Endothelial cell of umbilical vein (primary cell): ENCODE measurements at regions not wholly inside any gene's neighbourhood (a gene's known extent, or its start where the extent isn't known, plus 50 kb on each side); places are given as distances from the start of the nearest gene placed in this dataset.

ENCODE experiments used
- BruUV-seq: library from RNA; stranded (reverse); fragments of 400-500 nt; replicated peaks from 2 replicates; lab custom pipeline; 2021; lab: Mats Ljungman, UMichigan
- CTCF ChIA-PET: fragments of 300-600, 350-600 bp; sonication (Branson Sonifier 250); formaldehyde crosslinking; loops from one replicate; lab custom pipeline; 2021; ENCODE audit warnings: antibody characterized with exemption, inconsistent platforms; lab: Charles Lee
- POLR2A ChIA-PET: fragments of 300-600, 350-600 bp; sonication (Branson Sonifier 250); formaldehyde crosslinking; loops from one replicate; lab custom pipeline; 2021; ENCODE audit warnings: antibody characterized with exemption, inconsistent platforms; lab: Charles Lee
- DNase-seq: peaks from one replicate; pipeline ENCODE4 v3.0.0-alpha.2; 2011; ENCODE audit warnings: low read depth, low spot score
- FAIRE-seq: peaks from 2 replicates; lab custom pipeline; 2011; peaks lifted over from hg19 to GRCh38; lab: Jason Lieb, UNC
- H2AFZ ChIP-seq: 2 replicates; pipeline ENCODE4 v1.6.0; 2012; ENCODE audit warnings: low read depth, low read length, control low read depth, inconsistent platforms
- H3K27ac ChIP-seq: 2 replicates; pipeline ENCODE4 v1.5.1; 2011; ENCODE audit warnings: low read depth, mild to moderate bottlenecking, control low read depth, low read length, moderate library complexity; ENCODE audit not compliant: insufficient read depth
- H3K27me3 ChIP-seq, 2 experiments: 2 replicates each; pipeline versions ENCODE4 v1.6.0 to v1.6.1; 2011; ENCODE audit warnings: low read length in 2 of 2, mixed read lengths in 1 of 2; ENCODE audit not compliant: control insufficient read depth in 2 of 2, insufficient read depth in 2 of 2
- H3K36me3 ChIP-seq, 2 experiments: 2 replicates in 1 of 2; 3 replicates in 1 of 2; pipeline ENCODE4 v1.5.1; 2011; ENCODE audit warnings: low read length in 2 of 2, mild to moderate bottlenecking in 1 of 2, moderate library complexity in 1 of 2; ENCODE audit not compliant: control insufficient read depth in 2 of 2, insufficient read depth in 2 of 2; ENCODE audit errors: extremely low read depth in 1 of 2
- H3K4me1 ChIP-seq: 3 replicates; pipeline ENCODE4 v1.5.1; 2011; ENCODE audit warnings: mild to moderate bottlenecking, low read length; ENCODE audit not compliant: control insufficient read depth, insufficient read depth; ENCODE audit errors: extremely low read depth
- H3K4me2 ChIP-seq: 2 replicates; pipeline ENCODE4 v1.6.1; 2011; ENCODE audit warnings: low read length, control low read depth, mixed read lengths; ENCODE audit not compliant: insufficient read depth
- H3K4me3 ChIP-seq, 3 experiments: fragments of 200-600 bp in 1 of 3; sonication (generic), shearing (Covaris generic) in 1 of 3; replicated peaks in 1 of 3; 2 replicates each; pipeline ENCODE4 v1.5.1; 2011 to 2016; ENCODE audit warnings: control low read depth in 3 of 3, low read length in 3 of 3, mild to moderate bottlenecking in 2 of 3, inconsistent platforms in 1 of 3, low read depth in 1 of 3, moderate library complexity in 1 of 3; ENCODE audit not compliant: insufficient read depth in 1 of 3
- H3K79me2 ChIP-seq: 2 replicates; pipeline ENCODE4 v1.6.0; 2012; ENCODE audit warnings: low read length, inconsistent platforms; ENCODE audit not compliant: control insufficient read depth, insufficient read depth
- H3K9ac ChIP-seq: replicated peaks from 2 replicates; pipeline ENCODE3; 2011; ENCODE audit warnings: low read length, control low read depth; ENCODE audit not compliant: insufficient read depth; ENCODE audit errors: extremely low read depth
- H3K9me1 ChIP-seq: replicated peaks from 3 replicates; pipeline ENCODE4 v1.6.0; 2011; ENCODE audit warnings: mild to moderate bottlenecking, low read length; ENCODE audit not compliant: control insufficient read depth, insufficient read depth; ENCODE audit errors: extremely low read depth
- H3K9me3 ChIP-seq: replicated peaks from 2 replicates; pipeline ENCODE4 v1.5.1; 2012; ENCODE audit warnings: low read length, inconsistent platforms; ENCODE audit not compliant: control insufficient read depth, insufficient read depth
- H4K20me1 ChIP-seq: replicated peaks from 2 replicates; pipeline ENCODE3; 2011; ENCODE audit warnings: mild to moderate bottlenecking, low read length; ENCODE audit not compliant: control insufficient read depth, insufficient read depth; ENCODE audit errors: extremely low read depth
- CTCF ChIP-seq, 2 donors: IDR thresholded peaks; 1 replicate in 1 of 2; 2 replicates in 1 of 2; pipeline ENCODE4 v1.5.1; 2011; ENCODE audit warnings: low read length in 2 of 2, mild to moderate bottlenecking in 2 of 2, moderate library complexity in 2 of 2, control low read depth in 1 of 2, inconsistent platforms in 1 of 2, low read depth in 1 of 2; ENCODE audit not compliant: insufficient read depth in 1 of 2; ENCODE audit errors: extremely low read depth in 1 of 2
- EZH2 ChIP-seq: IDR thresholded peaks from 2 replicates; pipeline ENCODE4 v1.6.1; 2012; ENCODE audit warnings: borderline replicate concordance, low read depth, mild to moderate bottlenecking, moderate library complexity, low read length, inconsistent platforms; ENCODE audit not compliant: severe bottlenecking
- FOS ChIP-seq: IDR thresholded peaks from 2 replicates; pipeline ENCODE4 v1.6.1; 2011; ENCODE audit warnings: mild to moderate bottlenecking, low read length, moderate library complexity, borderline replicate concordance; ENCODE audit not compliant: insufficient read depth
- GATA2 ChIP-seq: IDR thresholded peaks from 2 replicates; pipeline ENCODE4 v1.7.0; 2011; ENCODE audit warnings: low read depth, mild to moderate bottlenecking, moderate library complexity, mixed read lengths, low read length; ENCODE audit not compliant: insufficient read length, insufficient read depth
- MAX ChIP-seq: IDR thresholded peaks from 2 replicates; pipeline ENCODE4 v1.6.1; 2011; ENCODE audit not compliant: insufficient read depth, insufficient read length
- MYC ChIP-seq: IDR thresholded peaks from one replicate; pipeline ENCODE4 v1.6.1; 2011; ENCODE audit warnings: mild to moderate bottlenecking, low read depth, low read length
- POLR2AphosphoS5 ChIP-seq: IDR thresholded peaks from 2 replicates; pipeline ENCODE4 v1.6.1; 2012; ENCODE audit warnings: low read depth, mild to moderate bottlenecking, control low read depth, low read length, moderate library complexity; ENCODE audit not compliant: insufficient read depth
- dilution Hi-C: fragments of 300-500 bp; cut with MboI; formaldehyde crosslinking; loops from one replicate; pipeline ENCODE4 v1.15.0; 2019; ENCODE audit warnings: low sequenced_read_pairs; ENCODE audit not compliant: extremely low pct_ligation_motif_present
- intact Hi-C: fragments of 100-400 bp; cut with micrococcal nuclease; formaldehyde crosslinking; loops from one replicate; pipeline ENCODE4 v1.10.0; 2022

- ChIA-PET POLR2A (no interaction called here), CTCF (no interaction called here)
- no peak overlapping the region for H3K9ac ChIP-seq
- H3K9me1 ChIP-seq, result no peaks in the 10 kb centered on the region
- DNase-seq, result no peak
- H3K27ac ChIP-seq, result no peak overlapping the region
- dilution Hi-C loops, result no loop called here
- no TSS peak for BruUV-seq
- H3K4me1 ChIP-seq, result no peaks in the 10 kb centered on the region
- no peaks in the 10 kb centered on the region for H3K9me3 ChIP-seq
- H3K4me3 ChIP-seq, result no peak overlapping the region
- no peak overlapping the region for H2AFZ ChIP-seq
- no peak for TF ChIP-seq MAX
- no peak for TF ChIP-seq EZH2
- no peak for TF ChIP-seq FOS
- TF ChIP-seq MYC, result no peak
- TF ChIP-seq POLR2AphosphoS5, result no peak
- no peaks in the 10 kb centered on the region for H3K79me2 ChIP-seq
- intact Hi-C loops, result no loop called here
- no peaks in the 10 kb centered on the region for H3K27me3 ChIP-seq
- no peaks in the 10 kb centered on the region for H4K20me1 ChIP-seq
- no peak overlapping the region for H3K4me2 ChIP-seq
- no peaks in the 10 kb centered on the region for H3K36me3 ChIP-seq
- no peak for FAIRE-seq
These were observed 229.7 kb upstream of the ASCC3 start for GRCh38 chr6:101110814-101111213.

- no peaks in the 10 kb centered on the region for H3K79me2 ChIP-seq
- H3K9ac ChIP-seq, result no peak overlapping the region
- TF ChIP-seq GATA2, result no peak
- TF ChIP-seq CTCF (IDR thresholded peaks at IDR 0.05; ENCODE audit: extremely low read depth in 1 of 2, insufficient read depth in 1 of 2, low read depth in 1 of 2, low read length in 2 of 2), result no peak
- no peak for TF ChIP-seq EZH2
- TF ChIP-seq MYC, result no peak
- TF ChIP-seq FOS, result no peak
- no peak for TF ChIP-seq MAX
- no peaks in the 10 kb centered on the region for H3K4me1 ChIP-seq
- H3K36me3 ChIP-seq, result no peaks in the 10 kb centered on the region
- H3K9me1 ChIP-seq, result no peaks in the 10 kb centered on the region
- ChIA-PET POLR2A (no interaction called here), CTCF (no interaction called here)
- intact Hi-C loops, result no loop called here
- H3K4me3 ChIP-seq, result no peak overlapping the region
- no TSS peak for BruUV-seq
- no peaks in the 10 kb centered on the region for H3K27me3 ChIP-seq
- dilution Hi-C loops, result no loop called here
- no peaks in the 10 kb centered on the region for H3K9me3 ChIP-seq
- no peak overlapping the region for H3K27ac ChIP-seq
- H4K20me1 ChIP-seq, result no peaks in the 10 kb centered on the region
- H3K4me2 ChIP-seq, result no peak overlapping the region
- FAIRE-seq, result no peak
- no peak overlapping the region for H2AFZ ChIP-seq
- DNase-seq, result no peak
These were observed 232.5 kb upstream of the ASCC3 start for GRCh38 chr6:101113468-101114260.
